ENCODE measurements at regions not wholly inside any gene's neighbourhood (a gene's known extent, or its start where the extent isn't known, plus 50 kb on each side); places are given as distances from the start of the nearest gene placed in this dataset.

- no peaks in the 10 kb centered on the region for H3K9me3 ChIP-seq (ENCODE audit: severe bottlenecking)
- ATAC-seq (ENCODE audit: low read depth) = no peak
- no peaks in the 10 kb centered on the region for H3K36me3 ChIP-seq (ENCODE audit: low read depth)
- no peak overlapping the region for H3K27ac ChIP-seq (ENCODE audit: poor library complexity, severe bottlenecking)
- no peaks in the 10 kb centered on the region for H3K27me3 ChIP-seq (ENCODE audit: insufficient read depth, poor library complexity, severe bottlenecking)
- DNase-seq (ENCODE audit: low spot score) = no peak
- no peaks in the 10 kb centered on the region for H3K4me1 ChIP-seq (ENCODE audit: insufficient read depth, poor library complexity, severe bottlenecking)
- TF ChIP-seq, protein P1, sequence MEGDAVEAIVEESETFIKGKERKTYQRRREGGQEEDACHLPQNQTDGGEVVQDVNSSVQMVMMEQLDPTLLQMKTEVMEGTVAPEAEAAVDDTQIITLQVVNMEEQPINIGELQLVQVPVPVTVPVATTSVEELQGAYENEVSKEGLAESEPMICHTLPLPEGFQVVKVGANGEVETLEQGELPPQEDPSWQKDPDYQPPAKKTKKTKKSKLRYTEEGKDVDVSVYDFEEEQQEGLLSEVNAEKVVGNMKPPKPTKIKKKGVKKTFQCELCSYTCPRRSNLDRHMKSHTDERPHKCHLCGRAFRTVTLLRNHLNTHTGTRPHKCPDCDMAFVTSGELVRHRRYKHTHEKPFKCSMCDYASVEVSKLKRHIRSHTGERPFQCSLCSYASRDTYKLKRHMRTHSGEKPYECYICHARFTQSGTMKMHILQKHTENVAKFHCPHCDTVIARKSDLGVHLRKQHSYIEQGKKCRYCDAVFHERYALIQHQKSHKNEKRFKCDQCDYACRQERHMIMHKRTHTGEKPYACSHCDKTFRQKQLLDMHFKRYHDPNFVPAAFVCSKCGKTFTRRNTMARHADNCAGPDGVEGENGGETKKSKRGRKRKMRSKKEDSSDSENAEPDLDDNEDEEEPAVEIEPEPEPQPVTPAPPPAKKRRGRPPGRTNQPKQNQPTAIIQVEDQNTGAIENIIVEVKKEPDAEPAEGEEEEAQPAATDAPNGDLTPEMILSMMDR (IDR thresholded peaks at IDR 0.05; ENCODE audit: poor library complexity, severe bottlenecking) = no peak
- H3K4me3 ChIP-seq (ENCODE audit: severe bottlenecking) = no peak overlapping the region
Observed at GRCh38 chr13:73904625-73905024, 229.6 kb downstream of the KLF12 start.

DNA sequence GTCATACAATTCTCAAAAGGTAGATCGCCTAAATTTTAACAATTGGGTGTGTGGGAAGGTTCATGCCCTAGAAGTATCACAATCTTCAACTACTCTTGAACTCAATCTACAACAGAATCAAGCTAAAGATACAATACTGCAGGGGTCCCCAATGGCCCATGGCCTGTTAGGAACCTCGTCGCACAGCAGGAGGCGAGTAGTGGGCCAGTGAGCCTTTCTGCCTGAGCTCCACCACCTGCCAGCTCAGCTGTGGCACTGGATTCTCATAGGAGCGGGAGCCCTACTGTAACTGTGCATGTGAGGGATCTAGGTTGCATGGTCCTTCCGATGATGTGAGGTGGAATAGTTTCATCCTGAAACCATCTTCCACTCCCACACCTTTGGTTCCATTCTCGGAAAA is 230.6 kb downstream of the KLF12 start:
- ATAC-seq (ENCODE audit: low read depth) (no peak), DNase-seq (ENCODE audit: low spot score) (no peak)
- Histone ChIP-seq H3K36me3 (ENCODE audit: low read depth) (no peaks in the 10 kb centered on the region), H3K9me3 (ENCODE audit: severe bottlenecking) (no peaks in the 10 kb centered on the region), H3K27ac (ENCODE audit: poor library complexity, severe bottlenecking) (no peak overlapping the region), H3K27me3 (ENCODE audit: insufficient read depth, poor library complexity, severe bottlenecking) (no peaks in the 10 kb centered on the region), H3K4me1 (ENCODE audit: insufficient read depth, poor library complexity, severe bottlenecking) (no peaks in the 10 kb centered on the region), H3K4me3 (ENCODE audit: severe bottlenecking) (no peak overlapping the region)
- TF ChIP-seq, protein P1 (IDR thresholded peaks at IDR 0.05; ENCODE audit: poor library complexity, severe bottlenecking) = no peak

- no peaks in the 10 kb centered on the region for H3K4me1 ChIP-seq (ENCODE audit: insufficient read depth, poor library complexity, severe bottlenecking)
- H3K36me3 ChIP-seq (ENCODE audit: low read depth) = no peaks in the 10 kb centered on the region
- no peaks in the 10 kb centered on the region for H3K9me3 ChIP-seq (ENCODE audit: severe bottlenecking)
- no peak for ATAC-seq (ENCODE audit: low read depth)
- H3K27me3 ChIP-seq (ENCODE audit: insufficient read depth, poor library complexity, severe bottlenecking) = no peaks in the 10 kb centered on the region
- no peak overlapping the region for H3K4me3 ChIP-seq (ENCODE audit: severe bottlenecking)
- TF ChIP-seq, protein P1 (IDR thresholded peaks at IDR 0.05; ENCODE audit: poor library complexity, severe bottlenecking) = no peak
- no peak for DNase-seq (ENCODE audit: low spot score)
- no peak overlapping the region for H3K27ac ChIP-seq (ENCODE audit: poor library complexity, severe bottlenecking)
Observed at GRCh38 chr13:73902847-73903246, 231.4 kb downstream of the KLF12 start.

GRCh38 chr13:73902296-73902695 is 231.9 kb downstream of the KLF12 start:
- DNase-seq (ENCODE audit: low spot score) (no peak), ATAC-seq (ENCODE audit: low read depth) (no peak)
- Histone ChIP-seq H3K4me1 (ENCODE audit: insufficient read depth, poor library complexity, severe bottlenecking) (no peaks in the 10 kb centered on the region), H3K36me3 (ENCODE audit: low read depth) (no peaks in the 10 kb centered on the region), H3K27me3 (ENCODE audit: insufficient read depth, poor library complexity, severe bottlenecking) (no peaks in the 10 kb centered on the region), H3K27ac (ENCODE audit: poor library complexity, severe bottlenecking) (no peak overlapping the region), H3K4me3 (ENCODE audit: severe bottlenecking) (no peak overlapping the region), H3K9me3 (ENCODE audit: severe bottlenecking) (no peaks in the 10 kb centered on the region)
- TF ChIP-seq, protein P1 (IDR thresholded peaks at IDR 0.05; ENCODE audit: poor library complexity, severe bottlenecking) = no peak

DNA sequence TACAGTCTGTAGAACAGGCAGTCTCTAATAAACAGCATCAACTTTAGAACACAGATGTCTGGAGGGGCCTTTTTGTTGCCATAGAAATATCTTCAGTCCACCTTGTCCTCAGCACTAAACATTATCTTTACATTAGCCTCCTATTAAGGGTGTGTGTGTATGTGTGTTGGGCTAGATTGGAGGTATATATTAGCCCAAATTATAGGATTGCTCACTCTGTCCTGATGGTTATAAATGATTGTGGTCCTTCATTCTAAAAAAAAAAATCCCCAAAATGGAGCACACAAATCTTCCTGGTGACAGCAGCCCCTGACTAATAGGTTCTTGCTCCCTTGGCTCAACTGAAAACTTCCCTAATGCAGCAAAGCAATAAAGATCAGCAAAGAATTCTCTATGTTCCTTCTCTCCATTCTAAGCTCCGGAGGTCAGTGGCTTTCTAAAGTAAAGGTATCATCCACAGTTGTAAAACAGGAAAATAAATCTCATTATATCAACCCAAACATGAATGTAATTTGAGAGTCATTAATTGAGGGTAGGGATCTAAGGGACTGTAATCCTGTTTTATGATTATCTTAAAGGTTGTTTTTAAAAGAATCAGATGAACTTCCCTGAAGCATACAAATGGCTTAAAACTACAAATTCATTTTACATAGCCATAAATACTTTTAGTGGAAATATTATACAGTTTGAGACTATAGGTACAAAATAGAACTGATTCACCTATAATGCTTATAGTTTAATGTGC is 232.7 kb downstream of the KLF12 start:
- no peak overlapping the region for H3K27ac ChIP-seq (ENCODE audit: poor library complexity, severe bottlenecking)
- no peak for ATAC-seq (ENCODE audit: low read depth)
- H3K4me1 ChIP-seq (ENCODE audit: insufficient read depth, poor library complexity, severe bottlenecking) = no peaks in the 10 kb centered on the region
- no peaks in the 10 kb centered on the region for H3K9me3 ChIP-seq (ENCODE audit: severe bottlenecking)
- H3K27me3 ChIP-seq (ENCODE audit: insufficient read depth, poor library complexity, severe bottlenecking) = no peaks in the 10 kb centered on the region
- DNase-seq (ENCODE audit: low spot score) = no peak
- H3K4me3 ChIP-seq (ENCODE audit: severe bottlenecking) = no peak overlapping the region
- no peaks in the 10 kb centered on the region for H3K36me3 ChIP-seq (ENCODE audit: low read depth)
- TF ChIP-seq, protein P1 (IDR thresholded peaks at IDR 0.05; ENCODE audit: poor library complexity, severe bottlenecking) = no peak
